A549 (cell line): ENCODE measurements at regions not wholly inside any gene's neighbourhood (a gene's known extent, or its start where the extent isn't known, plus 50 kb on each side); places are given as distances from the start of the nearest gene placed in this dataset.

Source experiments
- CHD2 ChIP-seq: fragments of 150-350 bp; IDR thresholded peaks from 2 replicates; pipeline ENCODE4 v1.6.1; 2014; ENCODE audit warnings: low read length; ENCODE audit not compliant: partially characterized antibody
- CTCF ChIP-seq: fragments of >200 bp; sonication (Bioruptor Twin); formaldehyde crosslinking; IDR thresholded peaks from 3 replicates; pipeline ENCODE4 v1.5.1; 2016
- EP300 ChIP-seq, 2 experiments: fragments of >200 bp; sonication (Bioruptor Twin); formaldehyde crosslinking; IDR thresholded peaks; 2 replicates in 1 of 2; 3 replicates in 1 of 2; pipeline ENCODE4 v1.6.1; 2016 to 2017
- KDM1A ChIP-seq: fragments of 200-600 bp; sonication (generic); IDR thresholded peaks from 2 replicates; pipeline ENCODE4 v1.6.1; 2016; ENCODE audit warnings: low read depth, mild to moderate bottlenecking
- KDM5A ChIP-seq: fragments of 200-600 bp; sonication (generic); IDR thresholded peaks from 2 replicates; pipeline ENCODE4 v1.6.1; 2016; ENCODE audit warnings: antibody characterized with exemption, mild to moderate bottlenecking
- MYC ChIP-seq: IDR thresholded peaks from 2 replicates; pipeline ENCODE4 v1.6.1; 2012; ENCODE audit warnings: mild to moderate bottlenecking, inconsistent platforms, low read length, improper control_type of control experiment, borderline replicate concordance
- NFE2L2 ChIP-seq: fragments of 150-350 bp; conservative IDR thresholded peaks from 2 replicates; pipeline ENCODE4 v1.6.1; 2014; ENCODE audit warnings: low read length
- PBX3 ChIP-seq: IDR thresholded peaks from 2 replicates; pipeline ENCODE4 v1.6.1; 2012
- PHF8 ChIP-seq: fragments of 200-600 bp; sonication (generic); IDR thresholded peaks from 2 replicates; pipeline ENCODE4 v1.6.1; 2016; ENCODE audit warnings: low read depth, mild to moderate bottlenecking, antibody characterized with exemption, moderate library complexity, borderline replicate concordance
- POLR2A ChIP-seq: IDR thresholded peaks from 2 replicates; pipeline ENCODE4 v1.6.1; 2012; ENCODE audit warnings: mild to moderate bottlenecking, low read length
- SMC3 ChIP-seq: fragments of >200 bp; sonication (Bioruptor Twin); formaldehyde crosslinking; IDR thresholded peaks from 3 replicates; pipeline ENCODE4 v1.6.1; 2018; ENCODE audit warnings: inconsistent platforms

- TF ChIP-seq CTCF (no peak), NFE2L2 (no peak), POLR2A (no peak), EP300 (IDR thresholded peaks at IDR 0.05) (no peak), PHF8 (no peak), KDM1A (no peak), PBX3 (no peak), KDM5A (no peak), CHD2 (no peak), MYC (no peak), SMC3 (no peak)
Observed at GRCh38 chr7:149564340-149565095, 66.9 kb upstream of the ZNF746 start.
